ENCODE measurements at regions not wholly inside any gene's neighbourhood (a gene's known extent, or its start where the extent isn't known, plus 50 kb on each side); places are given as distances from the start of the nearest gene placed in this dataset.

DNA sequence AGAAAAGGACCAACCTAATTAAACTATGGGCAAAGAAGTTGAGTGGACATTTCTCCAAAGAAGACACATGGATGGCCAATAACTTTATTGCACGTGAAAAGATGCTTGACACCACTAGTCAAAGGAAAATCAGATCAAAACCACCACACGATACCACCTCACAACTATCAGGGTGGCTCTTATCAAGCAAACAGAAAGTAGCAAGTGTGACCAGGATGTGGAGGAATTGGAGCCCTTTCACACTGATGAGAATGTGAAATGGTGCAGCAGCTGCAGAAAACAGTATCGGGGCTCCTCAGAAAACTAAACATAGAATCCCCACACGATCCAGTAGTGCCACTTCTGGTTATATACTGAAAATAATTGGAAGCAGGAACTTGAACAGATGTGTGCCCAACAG lies 72.2 kb upstream of the ALKAL2 start:
- no peak overlapping the region for H3K4me3 ChIP-seq (ENCODE audit: extremely low read depth in 1 of 4, insufficient read depth in 2 of 4, low read depth in 3 of 4, low read length in 4 of 4)
- TF ChIP-seq CEBPB (IDR thresholded peaks at IDR 0.05; ENCODE audit: low read depth, low read length) (no peak), YY1 (IDR thresholded peaks at IDR 0.05; ENCODE audit: low read depth, low read length) (no peak), SAP30 (IDR thresholded peaks at IDR 0.05; ENCODE audit: insufficient read depth, insufficient replicate concordance, low read length) (no peak), CBX8 (IDR thresholded peaks at IDR 0.05; ENCODE audit: borderline replicate concordance, low read depth, low read length) (no peak), JUND (IDR thresholded peaks at IDR 0.05; ENCODE audit: low read length) (no peak), FOSL1 (IDR thresholded peaks at IDR 0.05; ENCODE audit: insufficient read depth, low read depth, low read length) (no peak), MAFK (IDR thresholded peaks at IDR 0.05; ENCODE audit: low read depth, low read length) (no peak)
- H3K56ac ChIP-seq (replicated peaks; ENCODE audit: insufficient read length, low read depth, low read length), result no peak overlapping the region
- no peaks in the 10 kb centered on the region for H3K27me3 ChIP-seq (replicated peaks in 1 of 4; ENCODE audit: control insufficient read depth in 3 of 4, extremely low read depth in 1 of 4, insufficient read depth in 3 of 4, low read length in 3 of 4)
- H2BK15ac ChIP-seq (ENCODE audit: low read length), result no peak overlapping the region
- no peaks in the 10 kb centered on the region for H3K23me2 ChIP-seq (ENCODE audit: low read depth, low read length)
- no peaks in the 10 kb centered on the region for H4K20me1 ChIP-seq (replicated peaks in 1 of 2; ENCODE audit: control insufficient read depth in 1 of 2, insufficient read depth in 2 of 2, low read length in 2 of 2)
- H3K18ac ChIP-seq (ENCODE audit: extremely low read depth, low read length), result no peak overlapping the region
- no peak overlapping the region for H4K91ac ChIP-seq (replicated peaks; ENCODE audit: insufficient read length, low read length)
- CTCF ChIA-PET (ENCODE audit: partially characterized antibody), result no interaction called here
- H3K27ac ChIP-seq (ENCODE audit: low read depth, low read length), result no peak overlapping the region
- no peak overlapping the region for H3K4me2 ChIP-seq (ENCODE audit: insufficient read depth in 1 of 2, low read depth in 2 of 2, low read length in 2 of 2)
- H2AFZ ChIP-seq (ENCODE audit: low read length), result no peak overlapping the region
- H3K4me1 ChIP-seq (replicated peaks in 1 of 4; ENCODE audit: control insufficient read depth in 3 of 4, insufficient read depth in 4 of 4, low read length in 3 of 4), result no peaks in the 10 kb centered on the region
- DNase-seq (ENCODE audit: low read depth in 1 of 2, low spot score in 2 of 2), result no peak
- H4K8ac ChIP-seq (ENCODE audit: extremely low read depth, insufficient read depth, low read length), result no peak overlapping the region
- no peaks in the 10 kb centered on the region for H3K9me3 ChIP-seq (ENCODE audit: insufficient read depth in 2 of 2, low read depth in 1 of 2, low read length in 1 of 2)
- no peak overlapping the region for H2BK120ac ChIP-seq (replicated peaks; ENCODE audit: low read depth, low read length)
- H2AK5ac ChIP-seq (ENCODE audit: low read depth, low read length), result no peak overlapping the region
- WGBS, 2 experiments (ENCODE audit: extremely low coverage in 1 of 2, insufficient coverage in 1 of 2, insufficient read length in 1 of 2, insufficient replicate concordance in 2 of 2, low coverage in 1 of 2, low lambda C conversion rate in 2 of 2, missing lambda C conversion rate in 1 of 2), result 96% methylated on average over 4 of the region's 4 CpGs; no CpG with 5 or more reads in 1 of the 2 experiments
- H2BK5ac ChIP-seq (ENCODE audit: low read depth, low read length), result no peak overlapping the region
- H3K9ac ChIP-seq (replicated peaks in 1 of 4; ENCODE audit: extremely low read depth in 1 of 4, low read depth in 3 of 4, low read length in 3 of 4), result no peak overlapping the region
- H2BK12ac ChIP-seq (ENCODE audit: low read depth, low read length), result no peak overlapping the region
- no peaks in the 10 kb centered on the region for H3K79me2 ChIP-seq (ENCODE audit: control insufficient read depth in 1 of 2, insufficient read depth in 2 of 2, low read length in 2 of 2)
- no peak for FAIRE-seq
- H4K5ac ChIP-seq (ENCODE audit: insufficient read length, low read depth, low read length), result no peak overlapping the region
- no peak overlapping the region for H3K23ac ChIP-seq (ENCODE audit: insufficient read length)
- no peak overlapping the region for H3K14ac ChIP-seq (ENCODE audit: insufficient read length)
- no peaks in the 10 kb centered on the region for H3K79me1 ChIP-seq (ENCODE audit: low read depth, low read length)
- H3K36me3 ChIP-seq (ENCODE audit: control insufficient read depth in 2 of 4, insufficient read depth in 4 of 4, low read length in 3 of 4), result no peaks in the 10 kb centered on the region
- POLR2A ChIA-PET (ENCODE audit: partially characterized antibody), result no interaction called here
- no peak overlapping the region for H2BK20ac ChIP-seq (ENCODE audit: low read length)
- H3K4ac ChIP-seq (replicated peaks; ENCODE audit: insufficient read length, low read depth, low read length), result no peak overlapping the region
